CD14-positive monocyte (primary cell): ENCODE measurements at regions not wholly inside any gene's neighbourhood (a gene's known extent, or its start where the extent isn't known, plus 50 kb on each side); places are given as distances from the start of the nearest gene placed in this dataset.

ENCODE experiments used
- DNase-seq, 3 donors: peaks; one replicate each; pipeline ENCODE4 v3.0.0-alpha.2; 2011 to 2022
- H2AFZ ChIP-seq: 2 replicates; pipeline ENCODE4 v1.6.0; 2012; ENCODE audit warnings: mild to moderate bottlenecking, low read depth, low read length, inconsistent platforms; ENCODE audit not compliant: insufficient read depth, poor library complexity, severe bottlenecking
- H3K27ac ChIP-seq, 2 donors: 1 replicate in 1 of 2; 2 replicates in 1 of 2; pipeline ENCODE4 v1.5.1; 2012 to 2013; ENCODE audit warnings: low read length in 2 of 2, control low read depth in 1 of 2, inconsistent platforms in 1 of 2, low read depth in 1 of 2, mild to moderate bottlenecking in 1 of 2
- H3K27me3 ChIP-seq, 2 donors: one replicate each; pipeline versions ENCODE4 v1.6.0 to v1.6.1; 2011 to 2013; ENCODE audit warnings: low read length in 2 of 2; ENCODE audit not compliant: control insufficient read depth in 2 of 2, insufficient read depth in 2 of 2
- H3K36me3 ChIP-seq, 2 donors: replicated peaks in 1 of 2; 1 replicate in 1 of 2; 2 replicates in 1 of 2; pipeline versions ENCODE4 v1.5.1 to v1.6.1; 2012 to 2013; ENCODE audit warnings: low read length in 2 of 2, control low read depth in 1 of 2, inconsistent platforms in 1 of 2, mild to moderate bottlenecking in 1 of 2; ENCODE audit not compliant: insufficient read depth in 2 of 2, control insufficient read depth in 1 of 2
- H3K4me1 ChIP-seq, 2 donors: 1 replicate in 1 of 2; 2 replicates in 1 of 2; pipeline versions ENCODE4 v1.5.1 to v1.6.1; 2012 to 2013; ENCODE audit warnings: low read length in 2 of 2, control low read depth in 1 of 2, inconsistent platforms in 1 of 2, mild to moderate bottlenecking in 1 of 2, moderate library complexity in 1 of 2; ENCODE audit not compliant: insufficient read depth in 2 of 2, control insufficient read depth in 1 of 2
- H3K4me2 ChIP-seq: replicated peaks from 2 replicates; pipeline ENCODE3; 2012; ENCODE audit warnings: low read length, moderate library complexity, mild to moderate bottlenecking; ENCODE audit not compliant: poor library complexity, severe bottlenecking; ENCODE audit errors: extremely low read depth
- H3K4me3 ChIP-seq, 3 experiments: fragments of 200-600 bp in 1 of 3; sonication (generic) in 1 of 3; replicated peaks in 1 of 3; 1 replicate in 2 of 3; 2 replicates in 1 of 3; pipeline ENCODE4 v1.5.1; 2011 to 2013; ENCODE audit warnings: low read length in 3 of 3, mild to moderate bottlenecking in 3 of 3, control low read depth in 2 of 3, low read depth in 2 of 3, inconsistent platforms in 1 of 3, moderate library complexity in 1 of 3
- H3K79me2 ChIP-seq: 2 replicates; pipeline ENCODE4 v1.6.0; 2012; ENCODE audit warnings: mild to moderate bottlenecking, control low read depth, inconsistent platforms, low read length, moderate library complexity; ENCODE audit not compliant: insufficient read depth
- H3K9ac ChIP-seq: 2 replicates; pipeline ENCODE4 v1.6.0; 2017; ENCODE audit warnings: low read length, mild to moderate bottlenecking; ENCODE audit not compliant: insufficient read depth, poor library complexity, severe bottlenecking
- H3K9me3 ChIP-seq, 2 donors: replicated peaks in 1 of 2; 1 replicate in 1 of 2; 2 replicates in 1 of 2; pipeline versions ENCODE4 v1.5.1 to v1.6.1; 2012 to 2013; ENCODE audit warnings: low read length in 2 of 2, control low read depth in 1 of 2; ENCODE audit not compliant: control insufficient read depth in 1 of 2, insufficient read depth in 1 of 2
- H4K20me1 ChIP-seq: 2 replicates; pipeline ENCODE4 v1.6.0; 2012; ENCODE audit warnings: mild to moderate bottlenecking, low read length, control low read depth, moderate library complexity; ENCODE audit not compliant: insufficient read depth
- H3K27ac Mint-ChIP-seq, 7 donors: one replicate each; pipeline ENCODE4 v1.8.0; 2020; ENCODE audit warnings: mild to moderate bottlenecking in 7 of 7, mixed read lengths in 7 of 7, moderate library complexity in 6 of 7, inconsistent platforms in 2 of 7
- H3K27me3 Mint-ChIP-seq, 3 donors: one replicate each; pipeline ENCODE4 v1.8.0; 2021 to 2022; ENCODE audit warnings: low read depth in 3 of 3, mild to moderate bottlenecking in 3 of 3, mixed read lengths in 3 of 3, moderate library complexity in 3 of 3, inconsistent platforms in 1 of 3
- H3K36me3 Mint-ChIP-seq, 2 donors: one replicate each; pipeline ENCODE4 v1.8.0; 2020; ENCODE audit warnings: mixed read lengths in 2 of 2, inconsistent platforms in 1 of 2, mild to moderate bottlenecking in 1 of 2
- H3K4me1 Mint-ChIP-seq: one replicate; pipeline ENCODE4 v1.8.0; 2020; ENCODE audit warnings: mild to moderate bottlenecking, mixed read lengths
- H3K4me3 Mint-ChIP-seq, 2 donors: one replicate each; pipeline ENCODE4 v1.8.0; 2020; ENCODE audit warnings: mild to moderate bottlenecking in 2 of 2, mixed read lengths in 2 of 2, moderate library complexity in 1 of 2
- H3K9me3 Mint-ChIP-seq, 7 donors: one replicate each; pipeline ENCODE4 v1.8.0; 2020 to 2022; ENCODE audit warnings: mixed read lengths in 7 of 7, mild to moderate bottlenecking in 6 of 7, moderate library complexity in 6 of 7, inconsistent platforms in 2 of 7
- WGBS: methylation state at CpG from one replicate; pipeline ENCODE4 v1.1.5; 2013; ENCODE audit warnings: missing lambda C conversion rate; ENCODE audit not compliant: insufficient coverage; 5-methylcytosine and 5-hydroxymethylcytosine counted together
- intact Hi-C, 2 donors: fragments of 100-400 bp; cut with micrococcal nuclease; formaldehyde crosslinking; loops; one replicate each; pipeline versions ENCODE4 v1.15.0 to v1.15.1; 2023
- TF ChIP-seq, protein P1 (sequence below): fragments of 200-600 bp; IDR thresholded peaks from one replicate; pipeline ENCODE4 v1.8.0; 2022; ENCODE audit warnings: antibody characterized with exemption, mild to moderate bottlenecking

DNA sequence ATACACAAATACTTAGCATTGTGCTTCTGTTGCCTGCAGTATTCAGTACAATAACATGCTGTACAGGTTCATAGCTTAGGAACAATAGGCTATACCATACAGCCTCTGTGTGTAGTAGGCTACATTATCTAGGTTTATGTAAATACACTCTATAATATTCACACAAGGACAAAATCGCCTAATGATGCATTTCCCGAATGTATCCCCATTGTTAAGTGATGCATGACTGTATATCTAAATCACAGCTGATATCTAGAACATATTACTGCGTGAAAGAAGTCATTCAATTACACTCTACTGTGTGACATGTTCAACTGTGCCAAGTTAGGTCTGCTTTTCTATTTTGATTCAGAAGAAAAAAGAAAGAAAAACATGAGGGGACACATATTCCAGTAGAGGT is 633.5 kb downstream of the RFPL4B start:
- Mint-ChIP-seq H3K4me3 (no peak overlapping the region), H3K27ac (no peak overlapping the region), H3K4me1 (no peaks in the 10 kb centered on the region), H3K36me3 (no peaks in the 10 kb centered on the region), H3K27me3 (no peaks in the 10 kb centered on the region), H3K9me3 (peaks cover 0 to 5% (median 0%) of the 10 kb centered on the region in 7 donors)
- TF ChIP-seq, protein P1, sequence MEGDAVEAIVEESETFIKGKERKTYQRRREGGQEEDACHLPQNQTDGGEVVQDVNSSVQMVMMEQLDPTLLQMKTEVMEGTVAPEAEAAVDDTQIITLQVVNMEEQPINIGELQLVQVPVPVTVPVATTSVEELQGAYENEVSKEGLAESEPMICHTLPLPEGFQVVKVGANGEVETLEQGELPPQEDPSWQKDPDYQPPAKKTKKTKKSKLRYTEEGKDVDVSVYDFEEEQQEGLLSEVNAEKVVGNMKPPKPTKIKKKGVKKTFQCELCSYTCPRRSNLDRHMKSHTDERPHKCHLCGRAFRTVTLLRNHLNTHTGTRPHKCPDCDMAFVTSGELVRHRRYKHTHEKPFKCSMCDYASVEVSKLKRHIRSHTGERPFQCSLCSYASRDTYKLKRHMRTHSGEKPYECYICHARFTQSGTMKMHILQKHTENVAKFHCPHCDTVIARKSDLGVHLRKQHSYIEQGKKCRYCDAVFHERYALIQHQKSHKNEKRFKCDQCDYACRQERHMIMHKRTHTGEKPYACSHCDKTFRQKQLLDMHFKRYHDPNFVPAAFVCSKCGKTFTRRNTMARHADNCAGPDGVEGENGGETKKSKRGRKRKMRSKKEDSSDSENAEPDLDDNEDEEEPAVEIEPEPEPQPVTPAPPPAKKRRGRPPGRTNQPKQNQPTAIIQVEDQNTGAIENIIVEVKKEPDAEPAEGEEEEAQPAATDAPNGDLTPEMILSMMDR, result no peak
- Histone ChIP-seq H3K4me1 (no peaks in the 10 kb centered on the region), H3K4me3 (no peak overlapping the region), H3K79me2 (no peaks in the 10 kb centered on the region), H3K27ac (no peak overlapping the region), H3K9me3 (peaks cover 0 to 7% of the 10 kb centered on the region in 2 donors), H3K9ac (no peak overlapping the region), H3K4me2 (no peak overlapping the region), H2AFZ (no peak overlapping the region), H4K20me1 (no peaks in the 10 kb centered on the region), H3K27me3 (no peaks in the 10 kb centered on the region), H3K36me3 (no peaks in the 10 kb centered on the region)
- no peak for DNase-seq
- no CpG with 5 or more reads among the region's 3 CpGs for WGBS
- intact Hi-C loops, result no loop called here

DNA sequence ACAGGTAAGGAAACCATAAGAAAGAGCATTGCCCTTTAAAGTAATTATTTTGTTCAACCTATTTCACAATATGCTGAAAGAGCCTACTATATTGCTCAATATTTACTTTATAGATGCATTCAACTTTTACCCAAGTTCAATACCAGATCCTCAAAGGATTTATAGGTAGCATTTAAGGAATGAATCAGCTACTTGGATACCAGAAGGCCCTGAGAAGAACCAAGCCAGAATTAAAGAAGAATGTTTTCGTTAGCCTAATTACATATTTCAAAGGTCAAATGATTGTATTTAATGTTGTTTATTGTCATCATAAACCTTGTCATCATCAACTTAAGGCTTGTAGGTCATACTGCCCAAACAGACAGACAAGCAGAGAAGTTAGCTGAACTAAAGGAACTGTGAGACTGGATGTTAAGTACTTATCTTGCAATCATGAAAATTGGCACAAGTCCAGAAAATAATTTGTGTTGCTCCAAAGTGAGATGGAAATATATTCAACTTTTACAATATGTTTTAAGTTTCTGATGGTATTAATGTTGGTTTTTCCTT is 636.7 kb downstream of the RFPL4B start:
- TF ChIP-seq, protein P1, result no peak

More for the DNA sequence above, 636.7 kb downstream of the RFPL4B start:
- Histone ChIP-seq H4K20me1 (no peaks in the 10 kb centered on the region), H3K4me2 (no peak overlapping the region), H3K36me3 (no peaks in the 10 kb centered on the region), H3K9ac (no peak overlapping the region), H3K79me2 (no peaks in the 10 kb centered on the region), H3K4me3 (no peak overlapping the region), H3K27me3 (no peaks in the 10 kb centered on the region), H3K27ac (no peak overlapping the region), H2AFZ (no peak overlapping the region), H3K9me3 (no peaks in the 10 kb centered on the region), H3K4me1 (no peaks in the 10 kb centered on the region)
- H3K27me3 Mint-ChIP-seq, result no peaks in the 10 kb centered on the region
- H3K4me3 Mint-ChIP-seq, result no peak overlapping the region
- WGBS, result no CpG with 5 or more reads among the region's 1 CpG
- no peak overlapping the region for H3K27ac Mint-ChIP-seq
- no peaks in the 10 kb centered on the region for H3K4me1 Mint-ChIP-seq
- no peak for DNase-seq
- no peaks in the 10 kb centered on the region for H3K36me3 Mint-ChIP-seq
- intact Hi-C loops, result no loop called here
- H3K9me3 Mint-ChIP-seq, result peaks cover 0 to 2% (median 0%) of the 10 kb centered on the region in 7 donors
